DND-41 (cell line): ENCODE measurements at regions not wholly inside any gene's neighbourhood (a gene's known extent, or its start where the extent isn't known, plus 50 kb on each side); places are given as distances from the start of the nearest gene placed in this dataset.

Experiments
- ATAC-seq: fragments of 200-7000 bp; cut with Tn5 transposase; 3 replicates; pipeline ENCODE4 v1.9.1; 2021; ENCODE audit warnings: low read depth; ENCODE audit not compliant: insufficient read depth
- DNase-seq: peaks from one replicate; pipeline ENCODE4 v3.0.0-alpha.2; 2020
- H2AFZ ChIP-seq: 2 replicates; pipeline ENCODE4 v1.6.0; 2012; ENCODE audit warnings: low read depth, low read length
- H3K27ac ChIP-seq: 2 replicates; pipeline ENCODE4 v1.5.1; 2012; ENCODE audit warnings: low read length, inconsistent platforms
- H3K27me3 ChIP-seq: fragments of 200-600 bp; sonication (generic); 2 replicates; pipeline ENCODE4 v1.6.0; 2012; ENCODE audit warnings: low read length, mild to moderate bottlenecking, inconsistent platforms; ENCODE audit not compliant: insufficient read depth, poor library complexity
- H3K36me3 ChIP-seq: 2 replicates; pipeline ENCODE4 v1.5.1; 2012; ENCODE audit warnings: low read length, inconsistent platforms; ENCODE audit not compliant: insufficient read depth
- H3K4me1 ChIP-seq: 2 replicates; pipeline ENCODE4 v1.5.1; 2012; ENCODE audit warnings: mild to moderate bottlenecking, low read length; ENCODE audit not compliant: insufficient read depth
- H3K4me2 ChIP-seq: 2 replicates; pipeline ENCODE4 v1.6.0; 2012; ENCODE audit warnings: mild to moderate bottlenecking, moderate library complexity, low read length, inconsistent platforms; ENCODE audit not compliant: insufficient read depth
- H3K4me3 ChIP-seq, 2 experiments: fragments of 200-600 bp in 1 of 2; shearing (Covaris generic) in 1 of 2; 2 replicates each; pipeline ENCODE4 v1.5.1; 2012 to 2016; ENCODE audit warnings: inconsistent platforms in 2 of 2, low read length in 2 of 2, mild to moderate bottlenecking in 2 of 2, low read depth in 1 of 2, moderate library complexity in 1 of 2
- H3K79me2 ChIP-seq: 2 replicates; pipeline ENCODE4 v1.6.0; 2012; ENCODE audit warnings: low read length, inconsistent platforms; ENCODE audit not compliant: insufficient read depth
- H3K9ac ChIP-seq: 2 replicates; pipeline ENCODE4 v1.6.0; 2012; ENCODE audit warnings: low read depth, mild to moderate bottlenecking, inconsistent platforms, low read length, moderate library complexity
- H3K9me3 ChIP-seq: 2 replicates; pipeline ENCODE4 v1.5.1; 2012; ENCODE audit warnings: low read length, moderate library complexity, mild to moderate bottlenecking, inconsistent platforms; ENCODE audit not compliant: insufficient read depth, severe bottlenecking
- H4K20me1 ChIP-seq: 2 replicates; pipeline ENCODE4 v1.6.0; 2012; ENCODE audit warnings: low read length; ENCODE audit not compliant: insufficient read depth
- CTCF ChIP-seq: IDR thresholded peaks from 2 replicates; pipeline ENCODE4 v1.5.1; 2012; ENCODE audit warnings: borderline replicate concordance, low read length, moderate library complexity, mild to moderate bottlenecking; ENCODE audit not compliant: poor library complexity, severe bottlenecking; ENCODE audit errors: extremely low read depth
- EZH2 ChIP-seq: IDR thresholded peaks from 3 replicates; pipeline ENCODE4 v1.6.1; 2012; ENCODE audit warnings: borderline replicate concordance, low read depth, mild to moderate bottlenecking, moderate library complexity, low read length, inconsistent platforms; ENCODE audit not compliant: severe bottlenecking

DNA sequence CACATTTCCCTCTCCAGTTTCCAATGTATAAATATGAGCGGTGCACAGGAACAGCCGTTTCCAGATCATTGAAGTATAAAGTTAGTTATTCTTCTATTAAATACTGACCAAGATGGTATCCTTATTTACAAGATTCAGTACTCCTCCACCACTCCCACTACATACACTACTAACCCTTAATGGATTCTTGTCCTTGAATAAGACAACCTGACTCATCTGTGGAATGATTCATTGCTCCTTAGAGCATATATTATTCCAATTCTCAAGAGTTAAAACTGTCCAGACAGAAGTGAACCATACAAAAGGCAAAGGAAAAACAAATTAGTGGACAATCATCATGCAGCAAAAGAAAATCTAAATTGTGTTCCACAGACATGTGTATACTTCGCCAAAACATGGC is 373.3 kb downstream of the IDS start:
- TF ChIP-seq EZH2 (no peak), CTCF (no peak)
- H3K79me2 ChIP-seq = no peaks in the 10 kb centered on the region
- no peak overlapping the region for H3K9ac ChIP-seq
- no peaks in the 10 kb centered on the region for H3K36me3 ChIP-seq
- no peaks in the 10 kb centered on the region for H3K9me3 ChIP-seq
- no peak for DNase-seq
- no peak overlapping the region for H2AFZ ChIP-seq
- ATAC-seq = no peak
- no peaks in the 10 kb centered on the region for H3K27me3 ChIP-seq
- H3K4me3 ChIP-seq = no peak overlapping the region
- no peaks in the 10 kb centered on the region for H4K20me1 ChIP-seq
- no peaks in the 10 kb centered on the region for H3K4me1 ChIP-seq
- H3K27ac ChIP-seq = no peak overlapping the region
- H3K4me2 ChIP-seq = no peak overlapping the region

GRCh38 chrX:149129767-149130166 is 375.3 kb downstream of the IDS start:
- DNase-seq = no peak
- ATAC-seq = no peak

GRCh38 chrX:149124526-149125108 is 380.5 kb downstream of the IDS start:
- Histone ChIP-seq H3K36me3 (no peaks in the 10 kb centered on the region), H3K9me3 (no peaks in the 10 kb centered on the region), H3K4me1 (peaks cover 26% of the 10 kb centered on the region), H3K79me2 (no peaks in the 10 kb centered on the region), H2AFZ (no peak overlapping the region), H3K9ac (no peak overlapping the region), H3K4me3 (no peak overlapping the region), H3K27me3 (no peaks in the 10 kb centered on the region), H3K27ac (no peak overlapping the region), H3K4me2 (no peak overlapping the region), H4K20me1 (no peaks in the 10 kb centered on the region)
- ATAC-seq (no peak), DNase-seq (no peak)
- TF ChIP-seq EZH2 (no peak), CTCF (no peak)

More at GRCh38 chrX:149129767-149130166, 375.3 kb downstream of the IDS start:
- Histone ChIP-seq H3K9me3 (no peaks in the 10 kb centered on the region), H2AFZ (no peak overlapping the region), H3K4me1 (no peaks in the 10 kb centered on the region), H3K79me2 (no peaks in the 10 kb centered on the region), H3K27ac (no peak overlapping the region), H3K9ac (no peak overlapping the region), H3K27me3 (no peaks in the 10 kb centered on the region), H3K4me2 (no peak overlapping the region), H3K4me3 (no peak overlapping the region), H3K36me3 (no peaks in the 10 kb centered on the region), H4K20me1 (no peaks in the 10 kb centered on the region)
- no peak for TF ChIP-seq CTCF
- TF ChIP-seq EZH2 = no peak
